ENCODE measurements at regions not wholly inside any gene's neighbourhood (a gene's known extent, or its start where the extent isn't known, plus 50 kb on each side); places are given as distances from the start of the nearest gene placed in this dataset.

DNA sequence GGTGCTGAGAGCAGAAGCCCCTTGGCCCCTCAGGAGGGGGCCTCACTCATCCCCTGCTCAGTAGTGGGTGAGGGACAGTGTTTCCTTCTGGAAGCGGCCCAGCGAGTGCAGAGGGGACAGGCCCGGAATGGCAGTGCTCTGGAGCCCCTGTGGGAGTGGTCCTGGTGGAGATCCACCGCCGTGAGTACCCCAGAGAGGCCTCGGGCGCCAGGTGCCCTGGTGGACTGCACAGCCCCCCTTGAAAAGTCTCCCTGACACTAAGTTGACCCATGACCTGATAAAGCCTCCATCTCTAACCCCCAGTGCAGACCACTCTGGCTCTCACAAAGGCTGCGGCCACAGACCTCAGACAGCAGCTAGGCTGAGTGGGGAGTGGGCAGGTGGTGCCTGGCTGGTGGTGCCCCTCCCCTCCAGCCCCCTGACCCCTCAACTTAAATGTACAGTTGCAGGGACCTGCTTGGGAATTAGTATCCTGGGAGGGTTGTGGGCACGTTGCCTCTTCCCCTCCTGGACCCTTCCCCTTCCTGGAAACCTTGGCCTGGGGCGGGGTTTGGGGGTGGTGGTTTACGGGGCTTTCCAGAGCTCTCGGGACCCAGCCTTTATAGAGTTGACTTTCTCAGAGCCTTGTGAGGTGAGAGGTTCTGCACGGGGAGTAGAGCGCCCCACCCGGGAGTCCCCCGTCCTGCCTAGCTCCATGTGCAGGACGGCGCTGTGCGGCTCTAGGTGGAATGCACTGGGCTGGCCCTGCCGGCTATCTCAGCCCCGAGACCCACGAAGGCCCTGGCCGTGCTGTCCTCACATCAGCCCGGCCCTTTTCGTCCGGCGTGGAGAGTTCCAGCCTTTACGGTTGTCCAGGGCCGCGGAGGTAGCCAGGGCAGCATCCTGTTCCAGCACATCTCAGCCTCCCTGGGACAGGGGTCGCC lies 62.7 kb downstream of the RTP5 start:
- no peak overlapping the region for H3K4me2 ChIP-seq (ENCODE audit: low read length)
- no peaks in the 10 kb centered on the region for H3K9me3 ChIP-seq (ENCODE audit: low read length)
- no peak for DNase-seq (ENCODE audit: low spot score)
- intact Hi-C loops (cut with micrococcal nuclease; ENCODE audit: unreplicated experiment) = no loop called here
- no peak for TF ChIP-seq EZH2phosphoT487 (IDR thresholded peaks at IDR 0.05; ENCODE audit: borderline replicate concordance, low read depth, low read length)
- TF ChIP-seq, protein P1, sequence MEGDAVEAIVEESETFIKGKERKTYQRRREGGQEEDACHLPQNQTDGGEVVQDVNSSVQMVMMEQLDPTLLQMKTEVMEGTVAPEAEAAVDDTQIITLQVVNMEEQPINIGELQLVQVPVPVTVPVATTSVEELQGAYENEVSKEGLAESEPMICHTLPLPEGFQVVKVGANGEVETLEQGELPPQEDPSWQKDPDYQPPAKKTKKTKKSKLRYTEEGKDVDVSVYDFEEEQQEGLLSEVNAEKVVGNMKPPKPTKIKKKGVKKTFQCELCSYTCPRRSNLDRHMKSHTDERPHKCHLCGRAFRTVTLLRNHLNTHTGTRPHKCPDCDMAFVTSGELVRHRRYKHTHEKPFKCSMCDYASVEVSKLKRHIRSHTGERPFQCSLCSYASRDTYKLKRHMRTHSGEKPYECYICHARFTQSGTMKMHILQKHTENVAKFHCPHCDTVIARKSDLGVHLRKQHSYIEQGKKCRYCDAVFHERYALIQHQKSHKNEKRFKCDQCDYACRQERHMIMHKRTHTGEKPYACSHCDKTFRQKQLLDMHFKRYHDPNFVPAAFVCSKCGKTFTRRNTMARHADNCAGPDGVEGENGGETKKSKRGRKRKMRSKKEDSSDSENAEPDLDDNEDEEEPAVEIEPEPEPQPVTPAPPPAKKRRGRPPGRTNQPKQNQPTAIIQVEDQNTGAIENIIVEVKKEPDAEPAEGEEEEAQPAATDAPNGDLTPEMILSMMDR (conservative IDR thresholded peaks at IDR 0.05; ENCODE audit: low read length) = no peak
- no TSS peak for BruUV-seq (replicated peaks)
- no peaks in the 10 kb centered on the region for H3K9me2 ChIP-seq (ENCODE audit: insufficient read depth, low read length)
- H3K4me3 ChIP-seq (ENCODE audit: low read depth, low read length, poor library complexity, severe bottlenecking) = no peak overlapping the region
- no peak overlapping the region for H3K27ac ChIP-seq (ENCODE audit: low read depth, low read length, poor library complexity, severe bottlenecking)
- no peaks in the 10 kb centered on the region for H3K79me2 ChIP-seq (ENCODE audit: insufficient read depth, low read depth, low read length)
- CTCF ChIA-PET (ENCODE audit: unreplicated experiment) = no interaction called here
- H2AFZ ChIP-seq (ENCODE audit: low read length) = no peak overlapping the region
- no peaks in the 10 kb centered on the region for H4K20me1 ChIP-seq (ENCODE audit: insufficient read depth, low read length)
- H3K4me1 ChIP-seq (ENCODE audit: insufficient read depth, low read length, poor library complexity, severe bottlenecking) = no peaks in the 10 kb centered on the region
- POLR2A ChIA-PET = no interaction called here
- peaks cover 9% of the 10 kb centered on the region; the same call in 1 of the 2 replicates for H3K36me3 ChIP-seq (ENCODE audit: insufficient read depth, low read length)

DNA sequence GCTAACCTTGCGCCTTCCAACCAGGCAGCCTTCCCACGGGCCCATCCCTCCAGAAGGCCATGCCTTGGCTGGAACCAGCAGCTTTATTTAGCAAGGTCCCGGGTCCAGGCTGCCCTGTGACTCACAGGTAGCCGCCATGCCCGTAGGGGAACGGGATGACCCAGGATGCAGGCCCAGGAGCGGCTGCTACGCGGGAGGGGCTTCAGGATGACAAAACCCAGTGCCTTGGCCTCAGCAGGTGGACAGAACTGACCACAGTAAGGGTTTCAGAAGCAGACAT lies 63.3 kb downstream of the RTP5 start:
- peaks cover 9% of the 10 kb centered on the region; the same call in 1 of the 2 replicates for H3K36me3 ChIP-seq (ENCODE audit: insufficient read depth, low read length)
- ChIA-PET POLR2A (no interaction called here), CTCF (ENCODE audit: unreplicated experiment) (no interaction called here)
- no peak overlapping the region for H3K4me2 ChIP-seq (ENCODE audit: low read length)
- BruUV-seq (replicated peaks) = no TSS peak
- H3K9me2 ChIP-seq (ENCODE audit: insufficient read depth, low read length) = no peaks in the 10 kb centered on the region
- H2AFZ ChIP-seq (ENCODE audit: low read length) = no peak overlapping the region
- H4K20me1 ChIP-seq (ENCODE audit: insufficient read depth, low read length) = no peaks in the 10 kb centered on the region
- intact Hi-C loops (cut with micrococcal nuclease; ENCODE audit: unreplicated experiment) = no loop called here
- no peaks in the 10 kb centered on the region for H3K4me1 ChIP-seq (ENCODE audit: insufficient read depth, low read length, poor library complexity, severe bottlenecking)
- H3K4me3 ChIP-seq (ENCODE audit: low read depth, low read length, poor library complexity, severe bottlenecking) = no peak overlapping the region
- no peak overlapping the region for H3K27ac ChIP-seq (ENCODE audit: low read depth, low read length, poor library complexity, severe bottlenecking)
- no peaks in the 10 kb centered on the region for H3K9me3 ChIP-seq (ENCODE audit: low read length)
- TF ChIP-seq, protein P1 (conservative IDR thresholded peaks at IDR 0.05; ENCODE audit: low read length) = no peak
- no peak for TF ChIP-seq EZH2phosphoT487 (IDR thresholded peaks at IDR 0.05; ENCODE audit: borderline replicate concordance, low read depth, low read length)
- no peak for DNase-seq (ENCODE audit: low spot score)
- no peaks in the 10 kb centered on the region for H3K79me2 ChIP-seq (ENCODE audit: insufficient read depth, low read depth, low read length)

DNA sequence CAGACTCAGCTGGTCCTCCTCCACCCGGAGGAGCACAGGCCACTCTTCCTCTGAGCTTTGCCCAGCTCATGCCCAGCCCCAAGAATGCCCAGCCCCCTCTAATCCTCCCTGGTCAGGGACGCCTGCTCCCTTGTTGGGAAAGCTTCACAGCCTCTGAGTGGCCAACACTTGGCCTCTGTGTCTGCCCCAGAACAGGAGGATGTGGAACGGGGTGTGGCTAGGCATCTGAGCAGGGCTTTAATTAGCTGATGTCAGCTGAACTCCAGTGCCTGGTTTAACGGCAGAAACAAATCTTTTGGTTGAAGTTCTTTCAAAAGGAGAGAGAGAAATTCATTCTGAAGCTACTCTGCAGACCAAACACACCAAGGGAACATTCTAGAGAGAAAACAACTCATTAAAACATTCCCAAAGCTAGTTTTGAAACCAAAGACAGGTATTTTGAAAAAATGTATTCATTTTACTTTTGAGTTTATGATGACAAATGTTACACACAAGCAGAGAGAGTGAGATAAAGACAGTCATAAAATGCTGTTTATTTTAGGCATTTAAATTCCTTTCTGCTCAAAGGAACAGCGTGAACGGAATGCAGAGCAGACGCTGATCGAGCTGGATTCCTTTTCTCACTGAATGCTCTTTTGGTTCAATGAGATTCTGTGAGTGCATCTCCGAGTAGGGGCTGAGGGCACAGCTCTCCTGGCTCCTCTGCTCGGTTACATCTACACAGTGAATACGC lies 63.8 kb downstream of the RTP5 start:
- H4K20me1 ChIP-seq (ENCODE audit: insufficient read depth, low read length) = no peaks in the 10 kb centered on the region
- ChIA-PET CTCF (ENCODE audit: unreplicated experiment) (no interaction called here), POLR2A (interaction anchor here (0.6 kb wide), 1 partner anchor 1059 kb away, joined by 3 read pairs; no protein-coding TSS in a partner anchor)
- DNase-seq (ENCODE audit: low spot score) = no peak
- no peak overlapping the region for H3K4me2 ChIP-seq (ENCODE audit: low read length)
- no peak overlapping the region for H2AFZ ChIP-seq (ENCODE audit: low read length)
- H3K79me2 ChIP-seq (ENCODE audit: insufficient read depth, low read depth, low read length) = no peaks in the 10 kb centered on the region
- intact Hi-C loops (cut with micrococcal nuclease; ENCODE audit: unreplicated experiment) = no loop called here
- no peak for TF ChIP-seq EZH2phosphoT487 (IDR thresholded peaks at IDR 0.05; ENCODE audit: borderline replicate concordance, low read depth, low read length)
- no peak overlapping the region for H3K4me3 ChIP-seq (ENCODE audit: low read depth, low read length, poor library complexity, severe bottlenecking)
- H3K4me1 ChIP-seq (ENCODE audit: insufficient read depth, low read length, poor library complexity, severe bottlenecking) = no peaks in the 10 kb centered on the region
- H3K27ac ChIP-seq (ENCODE audit: low read depth, low read length, poor library complexity, severe bottlenecking) = no peak overlapping the region
- peaks cover 9% of the 10 kb centered on the region; the same call in 1 of the 2 replicates for H3K36me3 ChIP-seq (ENCODE audit: insufficient read depth, low read length)
- BruUV-seq (replicated peaks) = no TSS peak
- no peaks in the 10 kb centered on the region for H3K9me3 ChIP-seq (ENCODE audit: low read length)
- H3K9me2 ChIP-seq (ENCODE audit: insufficient read depth, low read length) = no peaks in the 10 kb centered on the region
